ENCODE measurements at regions not wholly inside any gene's neighbourhood (a gene's known extent, or its start where the extent isn't known, plus 50 kb on each side); places are given as distances from the start of the nearest gene placed in this dataset.
"Not testable (repeated sequence)": the region's sequence is repeated elsewhere in the genome, so short reads cannot be mapped to it uniquely, and the experiment has no call there.

DNA sequence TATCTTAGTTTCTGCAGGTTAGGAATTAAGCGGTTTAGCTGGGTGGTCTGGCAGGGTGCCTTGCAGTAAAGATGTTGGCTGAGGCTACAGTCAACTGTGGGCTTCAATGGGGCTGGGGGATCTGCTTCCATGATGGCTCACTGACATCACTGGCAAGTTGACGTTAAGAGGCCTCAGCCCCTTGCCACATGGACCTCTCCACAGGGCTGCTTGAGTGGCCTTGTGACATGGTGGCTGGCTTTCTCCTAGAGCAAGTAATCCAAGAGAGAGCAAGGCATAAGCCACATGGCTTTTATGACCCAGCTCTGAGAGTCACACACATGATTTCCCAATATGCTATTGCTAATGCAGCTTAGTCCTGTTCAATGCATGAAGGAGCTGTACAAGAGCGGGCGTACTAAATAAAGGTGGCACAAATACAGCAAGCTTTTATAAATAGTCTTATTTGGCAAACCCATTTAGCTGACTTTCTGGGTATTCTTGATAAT is 109.1 kb downstream of the SEPTIN7 start:
- no peak for DNase-seq (ENCODE audit: low spot score)

DNA sequence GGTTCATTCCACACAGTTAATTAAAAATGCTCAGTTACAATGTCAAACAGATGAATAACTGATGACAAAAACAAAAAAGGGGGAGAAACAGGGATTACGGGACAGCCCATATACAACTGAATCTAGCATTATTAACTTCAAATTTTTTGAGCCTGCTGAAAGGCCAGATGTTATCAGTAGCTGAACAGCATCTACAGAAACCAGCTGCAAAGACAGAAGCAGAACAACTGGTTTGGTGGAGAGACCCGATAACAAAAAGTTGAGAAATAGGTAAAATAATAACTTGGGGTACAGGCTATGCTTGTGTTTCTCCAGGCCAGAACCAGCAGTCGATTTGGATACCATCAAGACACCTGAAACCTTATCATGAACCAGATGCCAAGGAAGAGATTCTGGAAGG is 109.8 kb downstream of the SEPTIN7 start:
- not testable (repeated sequence) for DNase-seq (ENCODE audit: low spot score)

GRCh38 chr7:35913350-35913749 is 112.5 kb downstream of the SEPTIN7 start:
- not testable (repeated sequence) for DNase-seq (ENCODE audit: low spot score)

DNA sequence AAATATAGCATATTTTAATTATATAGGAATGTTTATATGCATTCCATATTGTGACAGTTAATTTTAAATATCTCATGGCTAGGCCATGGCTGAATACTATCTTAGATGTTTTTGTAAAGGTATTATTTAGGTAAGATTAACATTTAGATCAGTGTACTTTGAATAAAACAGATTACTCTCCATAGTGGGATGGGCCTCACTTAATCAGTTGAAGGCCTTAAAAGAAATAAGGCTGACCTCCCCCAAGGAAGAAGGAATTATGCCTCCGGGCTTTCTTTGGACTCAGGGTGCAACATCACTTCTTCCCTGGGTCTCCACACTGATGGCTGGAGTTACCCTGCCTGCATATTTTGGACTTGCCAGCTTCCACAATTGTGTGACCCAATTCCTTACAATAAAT is 113.4 kb downstream of the SEPTIN7 start:
- DNase-seq (ENCODE audit: low spot score) = not testable (repeated sequence)

DNA sequence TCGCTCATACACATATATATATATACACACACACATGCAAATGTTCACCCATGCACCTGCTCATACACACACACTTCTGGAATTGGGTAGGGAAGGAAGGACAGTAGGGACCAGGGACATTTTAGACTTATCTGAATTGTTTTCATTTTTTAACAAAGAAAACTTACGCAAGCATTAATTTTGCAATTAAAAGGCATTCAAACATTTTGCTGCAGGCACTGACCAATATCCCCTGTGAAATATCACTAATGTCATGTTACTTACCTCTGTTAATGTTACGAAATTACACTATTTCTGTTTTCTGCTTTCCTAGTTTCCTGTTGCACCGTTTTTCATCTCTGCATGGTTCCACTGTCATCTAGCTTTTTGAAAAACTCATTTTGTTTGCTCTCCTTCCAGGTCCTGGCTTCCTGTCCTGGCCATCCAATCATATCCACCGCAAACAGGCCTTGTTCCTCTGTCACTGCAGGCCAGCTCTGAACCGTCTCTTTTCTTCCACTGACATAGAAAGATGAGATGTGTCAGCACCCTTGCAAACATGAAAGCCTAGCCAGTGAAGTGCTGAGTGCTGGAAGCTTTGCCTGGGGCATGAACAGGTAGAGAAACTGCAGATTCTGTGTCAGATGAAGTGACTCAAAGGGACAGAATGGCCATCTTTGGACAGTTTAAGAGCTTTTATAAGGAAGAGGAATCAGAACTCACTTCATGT is 114.5 kb downstream of the SEPTIN7 start:
- DNase-seq (ENCODE audit: low spot score) = not testable (repeated sequence)

DNA sequence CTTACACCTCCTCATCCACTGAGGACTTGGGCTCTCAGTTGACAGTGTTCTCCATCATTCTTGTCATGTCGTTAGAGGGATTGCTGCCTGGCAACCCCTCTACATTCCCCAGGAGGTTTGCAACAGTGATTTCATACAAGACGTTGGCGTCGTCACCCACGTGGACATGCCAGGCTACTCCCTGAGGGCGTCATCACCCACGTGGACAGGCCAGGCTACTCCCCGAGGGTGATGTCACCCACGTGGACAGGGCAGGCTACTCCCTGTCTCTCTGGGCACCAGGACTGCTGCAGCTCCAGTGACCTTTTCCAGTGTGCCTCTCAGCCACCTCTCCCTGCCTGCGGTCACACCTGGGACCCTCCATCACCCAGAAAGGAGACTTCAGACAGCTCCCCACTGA is 117.4 kb downstream of the SEPTIN7 start:
- DNase-seq (ENCODE audit: low spot score) = not testable (repeated sequence)

DNA sequence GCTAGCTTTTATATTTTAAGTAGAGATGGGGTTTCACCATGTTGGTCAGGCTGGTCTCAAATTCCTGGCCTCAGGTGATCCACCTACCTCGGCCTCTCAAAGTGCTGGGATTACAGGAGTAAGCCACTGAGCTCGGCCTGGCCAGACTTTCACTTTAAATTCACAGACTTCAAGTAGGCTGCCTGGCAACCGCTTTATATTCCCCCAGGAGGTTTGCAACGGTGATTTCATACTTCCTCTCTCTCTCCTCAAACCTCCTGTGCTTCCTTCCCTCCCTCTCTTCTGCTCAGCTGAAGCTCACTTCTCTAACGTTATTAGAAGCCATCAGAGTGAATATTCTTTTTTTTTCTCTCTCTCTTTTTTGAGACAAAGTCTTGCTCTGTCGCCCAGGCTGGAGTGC is 118.8 kb downstream of the SEPTIN7 start:
- DNase-seq (ENCODE audit: low spot score) = not testable (repeated sequence)

DNA sequence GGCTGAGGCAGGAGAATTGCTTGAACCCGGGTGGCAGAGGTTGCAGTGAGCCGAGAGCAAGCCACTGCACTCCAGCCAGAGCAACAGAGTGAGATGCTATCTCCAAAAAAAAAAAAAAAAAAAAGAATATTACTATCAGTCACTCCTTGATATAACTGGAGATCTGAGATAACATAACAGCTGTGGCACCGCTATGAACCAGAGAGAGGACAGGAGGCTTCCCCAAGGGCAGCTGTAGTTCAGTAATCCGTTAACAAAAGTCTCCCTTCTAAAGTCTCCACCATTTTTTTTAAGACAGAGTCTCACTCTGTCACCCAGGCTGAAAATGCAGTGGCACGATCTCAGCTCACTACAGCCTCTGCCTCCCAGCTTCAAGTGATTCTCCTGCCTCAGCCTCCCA is 120.5 kb downstream of the SEPTIN7 start:
- not testable (repeated sequence) for DNase-seq (ENCODE audit: low spot score)

DNA sequence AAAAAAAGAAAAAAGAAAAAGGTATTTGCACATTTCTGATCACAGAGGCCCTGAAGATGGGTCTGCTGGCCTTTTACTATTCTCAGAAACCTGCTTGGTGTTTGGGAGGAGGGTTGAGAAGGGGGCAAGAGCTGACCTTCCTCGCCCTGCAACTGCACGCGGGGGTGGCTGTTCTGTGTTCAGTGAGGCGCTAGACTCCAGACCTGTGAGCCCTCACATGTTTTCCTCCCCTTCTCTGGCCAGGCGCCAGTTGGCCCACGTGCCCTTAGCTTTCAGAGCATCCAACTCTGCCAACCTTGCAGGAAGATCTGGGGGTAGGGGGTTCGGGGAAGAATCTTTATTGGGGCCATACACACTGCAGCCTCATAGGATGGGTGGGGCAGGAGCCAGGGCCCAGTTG is 123.8 kb downstream of the SEPTIN7 start:
- DNase-seq (ENCODE audit: low spot score) = not testable (repeated sequence)

GRCh38 chr7:35926966-35927365 is 126.1 kb downstream of the SEPTIN7 start:
- DNase-seq (ENCODE audit: low spot score) = not testable (repeated sequence)

DNA sequence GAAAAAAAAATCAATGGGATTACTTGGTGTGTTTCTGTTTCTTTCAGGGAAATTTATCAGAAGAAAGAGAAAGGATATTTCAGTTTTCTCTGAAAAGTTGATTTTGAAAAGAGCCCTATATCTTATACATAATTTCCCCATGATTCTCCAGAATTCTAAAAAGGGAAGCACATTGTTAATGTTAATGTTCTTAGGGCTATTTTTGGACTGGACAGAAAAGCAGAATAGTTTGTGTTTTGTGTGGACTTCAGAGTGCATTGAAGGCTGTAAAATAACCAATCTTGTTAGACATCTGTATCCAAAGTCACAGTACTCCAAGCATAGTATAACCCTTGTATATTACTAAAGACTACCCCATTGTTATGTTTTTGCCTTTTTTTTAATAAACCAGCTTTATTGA is 130.3 kb downstream of the SEPTIN7 start:
- not testable (repeated sequence) for DNase-seq (ENCODE audit: low spot score)

GRCh38 chr7:35931551-35931950 is 130.7 kb downstream of the SEPTIN7 start:
- DNase-seq (ENCODE audit: low spot score) = not testable (repeated sequence)

GRCh38 chr7:35940695-35941094 is 139.8 kb downstream of the SEPTIN7 start:
- not testable (repeated sequence) for DNase-seq (ENCODE audit: low spot score)

DNA sequence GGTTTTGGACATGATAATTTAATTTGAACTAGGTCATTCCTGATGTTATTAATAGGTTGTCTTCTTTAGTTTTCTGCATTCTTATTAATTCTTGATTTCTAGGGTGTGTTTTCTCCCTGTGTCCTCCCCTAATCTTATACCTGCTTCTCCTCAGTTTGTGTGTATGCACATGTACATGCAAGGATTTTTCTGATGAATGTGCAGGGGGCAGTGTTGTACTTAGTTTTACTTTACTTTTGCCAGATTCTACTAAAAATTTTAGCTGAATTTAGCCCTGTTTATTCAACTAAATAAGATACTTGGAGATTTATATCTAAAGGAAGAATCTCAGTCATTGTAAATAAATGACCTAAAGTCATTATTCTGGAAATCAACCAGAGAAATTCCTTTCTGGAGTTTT is 144.8 kb downstream of the SEPTIN7 start:
- not testable (repeated sequence) for DNase-seq (ENCODE audit: low spot score)

GRCh38 chr7:35955735-35956134 is 154.9 kb downstream of the SEPTIN7 start:
- not testable (repeated sequence) for DNase-seq (ENCODE audit: low spot score)

GRCh38 chr7:35956988-35957387 is 156.1 kb downstream of the SEPTIN7 start:
- DNase-seq (ENCODE audit: low spot score) = not testable (repeated sequence)

- not testable (repeated sequence) for DNase-seq (ENCODE audit: low spot score)
Observed at GRCh38 chr7:35961260-35961659, 160.4 kb downstream of the SEPTIN7 start.

GRCh38 chr7:35962607-35963006 is 161.8 kb downstream of the SEPTIN7 start:
- DNase-seq (ENCODE audit: low spot score) = not testable (repeated sequence)

GRCh38 chr7:35967366-35968139 is 166.7 kb downstream of the SEPTIN7 start:
- DNase-seq (ENCODE audit: low spot score) = no peak

GRCh38 chr7:35968140-35968940 is 167.5 kb downstream of the SEPTIN7 start:
- no peak for DNase-seq (ENCODE audit: low spot score)

DNA sequence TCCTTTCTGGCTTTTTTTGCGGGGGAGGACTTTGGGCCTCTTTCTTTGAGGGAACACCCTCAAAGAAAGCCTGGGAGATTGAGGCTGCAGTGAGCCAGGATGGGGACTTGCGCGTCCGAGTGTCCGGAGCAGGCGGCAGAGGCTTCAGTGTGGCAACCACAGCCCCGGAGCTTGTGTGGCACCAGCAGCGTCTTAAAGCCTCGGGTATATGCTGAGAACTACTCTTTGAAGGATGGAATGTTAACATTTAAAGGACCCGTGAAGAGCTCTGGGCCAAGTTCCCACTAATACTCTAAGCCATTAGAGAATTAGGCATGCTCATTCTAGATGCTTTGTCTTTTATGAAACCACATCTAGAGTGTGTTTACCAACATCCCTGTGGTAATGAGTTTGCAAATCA is 168.2 kb downstream of the SEPTIN7 start:
- DNase-seq (ENCODE audit: low spot score) = no peak

DNA sequence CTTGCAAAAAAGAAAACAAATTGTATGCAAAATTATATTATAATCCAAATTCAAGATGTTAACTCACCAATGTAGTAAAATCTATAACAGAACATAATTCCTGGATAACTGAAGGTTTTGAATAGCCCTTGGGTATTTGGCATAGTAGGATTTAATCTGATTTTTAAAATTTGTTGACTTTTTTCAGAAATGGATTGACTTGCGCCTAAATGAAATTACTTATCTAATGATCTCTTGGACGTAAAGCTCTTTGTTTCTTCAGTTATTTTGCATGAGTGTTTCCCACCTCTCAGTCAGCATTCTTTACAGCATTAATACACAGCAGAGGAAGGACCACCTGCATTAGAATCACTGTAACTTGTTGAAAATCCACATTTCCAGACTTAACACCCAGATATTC is 169.6 kb downstream of the SEPTIN7 start:
- no peak for DNase-seq (ENCODE audit: low spot score)

All from CD4-positive, alpha-beta T cell treated with Interleukin-6 at 100 ng/mL for 8 hours (primary cell).